Hindlimb muscle (tissue), 1 donor: ENCODE measurements at regions not wholly inside any gene's neighbourhood (a gene's known extent, or its start where the extent isn't known, plus 50 kb on each side); places are given as distances from the start of the nearest gene placed in this dataset.

Source experiments
- DNase-seq: peaks from one replicate; pipeline ENCODE4 v3.0.0-alpha.2; 2013

DNA sequence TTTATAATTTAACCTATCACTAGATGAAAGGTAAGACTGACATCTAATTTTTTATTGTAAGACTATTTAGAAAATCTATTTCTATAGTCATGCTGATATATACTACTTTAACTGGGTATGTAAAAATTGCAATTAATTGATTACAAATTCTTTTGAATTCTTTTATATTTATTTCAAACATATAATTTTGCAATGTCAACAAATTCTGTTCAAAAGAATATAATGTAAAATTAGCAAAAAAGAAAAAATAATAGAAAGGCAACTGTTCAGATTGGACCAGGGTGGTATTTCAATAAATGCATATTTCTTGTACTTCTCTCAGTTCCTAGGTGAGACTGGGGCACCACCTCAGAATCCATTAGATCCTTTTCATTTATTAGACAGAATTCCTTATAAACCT lies 1053.5 kb upstream of the FBXO33 start:
- no peak for DNase-seq

- no peak for DNase-seq
Measured at GRCh38 chr14:40476005-40476404, 1043.8 kb upstream of the FBXO33 start.

- no peak for DNase-seq
Measured at GRCh38 chr14:40467969-40468368, 1035.7 kb upstream of the FBXO33 start.

DNA sequence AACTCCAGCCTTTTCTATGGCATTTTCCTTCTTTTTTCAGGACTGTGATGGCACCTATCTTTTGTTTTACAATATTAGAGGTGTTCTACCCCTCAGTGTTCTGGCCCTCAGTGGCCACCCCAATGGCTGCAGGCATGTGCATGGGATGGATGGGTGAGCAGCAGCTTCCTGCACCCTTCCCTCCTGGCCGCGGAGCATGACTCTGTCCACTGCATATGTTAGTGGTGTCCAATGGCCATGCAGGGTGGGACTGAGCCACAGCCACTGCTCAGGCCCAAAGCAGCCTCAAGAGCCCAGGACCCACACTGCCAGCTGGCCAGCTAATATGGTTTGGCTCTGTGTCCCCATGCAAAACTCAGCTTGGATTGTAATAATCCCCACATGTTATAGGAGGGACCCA lies 1032.3 kb upstream of the FBXO33 start:
- DNase-seq, result no peak

DNA sequence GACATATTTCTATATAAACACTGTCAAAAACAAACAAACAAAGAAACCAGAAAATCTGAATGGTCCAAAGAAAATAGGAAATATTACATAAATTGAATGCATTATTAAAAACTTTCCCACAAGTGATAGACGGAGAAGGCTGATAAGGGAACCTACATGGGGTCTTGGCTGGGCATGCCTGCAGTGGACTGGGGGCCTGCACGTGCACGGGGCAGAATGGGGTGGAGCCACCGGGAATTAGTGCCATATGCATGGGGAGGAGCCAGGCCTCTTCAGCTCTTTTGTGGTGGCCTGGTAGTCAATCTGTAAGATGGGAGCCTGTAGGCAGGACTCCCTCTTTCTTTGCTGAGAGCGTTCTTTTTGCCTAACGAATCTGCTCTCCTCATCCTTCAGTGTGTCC lies 1031.7 kb upstream of the FBXO33 start:
- DNase-seq, result no peak

DNA sequence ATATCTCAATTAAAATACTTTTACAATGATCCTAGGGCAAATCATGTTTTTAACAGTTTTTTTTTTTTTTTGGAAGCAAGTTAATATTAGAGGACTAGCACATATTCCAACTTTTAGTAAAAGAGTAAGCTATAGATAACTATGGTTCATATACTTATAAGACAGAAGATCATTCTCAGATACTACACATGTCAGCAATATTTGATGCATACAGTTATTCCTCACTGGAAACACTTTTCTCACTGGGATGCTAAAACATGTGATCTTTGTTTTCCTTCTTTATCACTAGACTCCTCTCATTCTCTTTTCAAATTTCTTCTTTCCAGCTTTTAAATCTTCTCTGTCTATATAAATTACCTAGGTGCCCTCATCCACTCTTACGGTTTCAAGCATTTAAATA lies 1020.4 kb upstream of the FBXO33 start:
- no peak for DNase-seq

DNA sequence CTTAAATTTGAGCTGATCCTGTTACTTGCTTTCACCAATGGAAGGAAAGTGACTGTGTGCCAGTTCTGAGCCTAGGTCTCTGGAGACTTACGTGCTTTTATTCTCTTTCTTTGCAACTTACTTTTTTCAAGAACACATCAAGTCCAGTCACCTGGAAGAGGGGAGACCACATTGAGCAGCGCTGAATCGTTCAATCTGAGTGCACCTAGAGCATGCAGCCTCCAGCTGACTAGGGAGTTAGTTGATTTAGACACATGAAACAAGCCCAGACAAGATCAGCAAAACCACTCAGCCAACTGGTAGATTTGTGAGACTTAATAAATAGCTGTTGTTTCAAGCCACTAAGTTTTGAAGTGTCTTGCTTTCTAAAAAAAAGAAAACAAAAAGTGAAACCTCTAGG lies 1014.8 kb upstream of the FBXO33 start:
- DNase-seq, result no peak

GRCh38 chr14:40445020-40445419 lies 1012.8 kb upstream of the FBXO33 start:
- DNase-seq, result no peak

GRCh38 chr14:40436551-40436950 lies 1004.3 kb upstream of the FBXO33 start:
- no peak for DNase-seq

GRCh38 chr14:40417777-40418401 lies 985.7 kb upstream of the FBXO33 start:
- no peak for DNase-seq

DNA sequence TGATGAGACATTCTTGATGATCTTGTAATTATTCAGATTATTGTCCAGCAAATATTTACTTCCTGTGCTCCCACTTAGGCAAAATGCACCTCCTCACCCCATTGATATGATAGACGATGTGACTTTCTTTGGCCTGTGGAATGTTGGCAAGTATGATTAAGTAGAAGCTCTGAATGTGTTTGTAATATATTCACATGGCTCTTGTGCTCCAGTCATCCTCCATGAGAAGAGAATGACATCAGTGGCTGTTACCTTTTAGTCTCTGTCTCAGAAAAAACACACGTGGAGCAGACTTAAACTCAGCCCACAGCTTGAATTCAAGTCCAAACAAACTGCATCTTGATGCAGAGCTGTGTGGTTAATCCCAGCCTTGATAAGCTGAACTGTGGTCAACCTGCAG lies 984.3 kb upstream of the FBXO33 start:
- no peak for DNase-seq

GRCh38 chr14:40414386-40414785 lies 982.2 kb upstream of the FBXO33 start:
- peak; percentile 10 for DNase-seq

DNA sequence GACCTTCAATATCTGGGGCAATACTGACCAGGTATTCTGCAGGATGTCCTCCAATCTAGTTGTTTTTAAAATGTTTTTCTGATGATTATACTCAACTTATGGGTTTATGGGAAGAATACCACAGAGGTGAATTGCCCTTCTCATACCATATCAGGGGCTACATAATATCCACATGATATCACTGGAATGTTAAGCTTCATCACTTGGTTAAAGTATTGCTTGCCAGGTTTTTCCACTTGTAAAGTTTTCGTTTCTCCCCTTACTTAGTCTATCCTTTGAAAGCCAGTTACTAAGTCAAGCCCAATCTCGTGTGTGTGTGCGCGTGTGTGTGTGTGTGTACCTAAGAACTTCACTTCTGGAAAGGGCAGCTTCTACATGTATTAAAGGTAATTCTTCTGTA lies 980.9 kb upstream of the FBXO33 start:
- no peak for DNase-seq

DNA sequence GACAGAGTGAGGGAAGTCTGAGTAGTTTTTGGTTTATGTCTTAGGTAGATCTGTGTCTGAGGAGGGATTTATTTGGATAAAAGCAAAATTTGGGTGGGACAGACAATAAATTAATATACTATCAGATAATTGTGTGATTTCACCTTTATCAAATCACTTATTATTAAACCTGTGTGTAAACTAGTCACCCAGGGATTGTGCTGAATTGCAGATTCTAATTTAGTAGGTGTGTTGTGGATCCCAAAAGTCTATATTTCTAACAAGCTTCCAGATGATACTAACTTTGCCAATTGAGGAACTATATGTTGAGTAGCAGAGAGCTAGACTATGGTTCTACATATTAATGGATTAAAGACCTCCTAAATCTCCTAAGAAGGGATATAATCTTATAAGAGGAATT lies 978.5 kb upstream of the FBXO33 start:
- no peak for DNase-seq

- DNase-seq, result no peak
Measured at GRCh38 chr14:40402957-40403356, 970.7 kb upstream of the FBXO33 start.

- DNase-seq, result no peak
Measured at GRCh38 chr14:40398981-40399380, 966.7 kb upstream of the FBXO33 start.

DNA sequence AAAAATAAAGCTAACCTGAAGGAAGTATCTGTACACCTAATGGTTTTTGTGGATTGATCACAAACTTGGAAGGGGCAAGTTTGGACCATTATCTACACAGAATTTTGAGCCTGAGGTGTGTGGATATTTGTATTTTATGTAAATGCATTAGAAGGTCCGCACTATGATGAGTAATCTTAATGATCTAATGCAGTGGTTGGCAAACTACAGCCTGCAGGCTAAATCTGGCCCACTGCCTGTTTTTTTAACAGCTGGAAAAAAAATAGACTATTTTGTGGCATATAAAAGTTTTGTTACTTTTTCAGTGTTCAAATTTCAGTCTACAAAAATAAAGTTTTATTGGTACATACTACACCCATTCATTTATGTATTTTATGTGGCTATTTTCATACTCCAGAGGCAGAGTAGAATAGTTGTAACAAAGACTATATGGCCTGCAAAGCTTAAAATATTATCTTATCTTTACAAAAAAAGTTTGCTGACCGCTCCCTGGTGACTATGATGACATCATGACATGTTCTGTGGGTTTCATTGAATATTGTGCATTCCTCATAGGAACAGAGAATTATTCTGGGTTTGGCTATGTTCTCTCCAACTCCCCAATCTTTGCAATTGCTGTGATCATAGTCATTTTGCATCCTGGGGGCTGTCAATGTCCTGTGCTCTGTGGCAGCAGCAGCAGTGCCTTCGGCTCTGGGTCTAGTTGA lies 962.6 kb upstream of the FBXO33 start:
- no peak for DNase-seq

DNA sequence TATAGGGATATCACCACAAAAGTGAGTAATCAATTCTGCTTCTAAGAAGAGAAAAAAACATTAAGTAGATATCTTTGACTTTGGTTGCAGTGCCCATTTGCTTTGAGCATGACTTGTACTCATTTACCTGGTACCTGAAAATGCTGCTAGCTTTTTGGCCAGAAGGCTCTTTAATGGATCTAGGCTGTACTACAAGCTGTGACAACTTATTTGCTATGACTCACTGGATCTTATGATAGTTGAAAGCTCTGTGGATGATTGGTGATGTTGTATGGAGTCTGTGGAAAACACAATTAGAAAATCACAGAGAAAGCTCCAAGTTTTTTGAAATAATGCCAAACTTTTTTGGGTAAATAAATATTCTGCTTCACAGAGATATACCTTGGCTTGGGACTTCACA lies 960.9 kb upstream of the FBXO33 start:
- no peak for DNase-seq

- DNase-seq, result no peak
Measured at GRCh38 chr14:40386433-40386832, 954.2 kb upstream of the FBXO33 start.

- no peak for DNase-seq
Measured at GRCh38 chr14:40374221-40374620, 942.0 kb upstream of the FBXO33 start.

GRCh38 chr14:40371011-40371410 lies 938.8 kb upstream of the FBXO33 start:
- DNase-seq, result no peak

- DNase-seq, result no peak
Measured at GRCh38 chr14:40368314-40368713, 936.1 kb upstream of the FBXO33 start.

- DNase-seq, result no peak
Measured at GRCh38 chr14:40367717-40368116, 935.5 kb upstream of the FBXO33 start.

- DNase-seq, result no peak
Measured at GRCh38 chr14:40365305-40365704, 933.1 kb upstream of the FBXO33 start.

DNA sequence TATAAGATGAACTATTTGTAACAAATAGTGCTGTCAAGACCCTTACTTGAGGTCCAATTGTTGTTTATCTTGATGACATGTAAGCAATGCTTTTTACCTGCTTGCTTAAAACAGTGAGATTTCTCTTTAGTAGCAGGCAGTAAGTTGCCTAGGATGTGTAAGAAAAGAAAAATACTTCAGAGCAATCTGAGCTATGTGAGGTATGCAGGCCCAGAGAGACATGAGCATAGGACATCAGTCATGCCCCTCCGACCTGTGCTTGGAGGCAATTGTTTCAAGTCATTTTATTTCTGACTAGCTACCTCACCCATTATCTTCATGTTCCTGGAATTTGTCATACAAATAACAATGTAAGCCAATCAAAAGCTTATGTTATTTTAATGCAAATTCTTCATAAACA lies 930.6 kb upstream of the FBXO33 start:
- DNase-seq, result no peak
